GM19324 (cell line): ENCODE measurements at regions not wholly inside any gene's neighbourhood (a gene's known extent, or its start where the extent isn't known, plus 50 kb on each side); places are given as distances from the start of the nearest gene placed in this dataset.
A peak's percentile ranks its signal among the peaks of the same experiment; 100 is the strongest.

ENCODE experiments used
- ATAC-seq: cut with Tn5 transposase; IDR thresholded peaks from one replicate; pipeline ENCODE4 v1.9.1; 2021; ENCODE audit warnings: mild to moderate bottlenecking, moderate library complexity; ENCODE audit not compliant: unreplicated experiment, low FRiP score

- no peak for ATAC-seq
Observed at GRCh38 chr4:41865306-41865980, 69.8 kb upstream of the TMEM33 start.

GRCh38 chr4:41859087-41859486 is 76.1 kb upstream of the TMEM33 start:
- ATAC-seq, result no peak

- ATAC-seq, result no peak
Observed at GRCh38 chr4:41857226-41857641, 78.0 kb upstream of the TMEM33 start.

DNA sequence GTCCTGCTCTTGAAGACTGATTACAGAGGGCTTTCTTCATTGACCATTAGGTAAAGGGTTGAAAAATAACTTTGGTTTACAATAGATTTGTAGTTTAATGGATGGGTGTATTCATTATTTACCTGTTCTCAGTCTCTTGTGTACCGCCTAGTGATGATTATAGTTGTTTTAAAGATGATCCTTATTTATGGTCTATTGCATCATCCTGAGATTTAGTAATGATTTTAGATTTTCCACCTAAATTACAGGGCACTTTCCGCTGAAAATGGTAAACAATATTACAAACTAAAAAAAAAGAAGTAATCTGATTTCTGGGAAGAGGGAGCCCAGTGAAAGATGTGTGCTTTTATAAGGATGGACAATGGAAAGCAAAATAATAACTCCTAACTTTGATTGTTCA is 78.4 kb upstream of the TMEM33 start:
- ATAC-seq, result no peak

- ATAC-seq, result no peak
Observed at GRCh38 chr4:41853973-41854372, 81.3 kb upstream of the TMEM33 start.

DNA sequence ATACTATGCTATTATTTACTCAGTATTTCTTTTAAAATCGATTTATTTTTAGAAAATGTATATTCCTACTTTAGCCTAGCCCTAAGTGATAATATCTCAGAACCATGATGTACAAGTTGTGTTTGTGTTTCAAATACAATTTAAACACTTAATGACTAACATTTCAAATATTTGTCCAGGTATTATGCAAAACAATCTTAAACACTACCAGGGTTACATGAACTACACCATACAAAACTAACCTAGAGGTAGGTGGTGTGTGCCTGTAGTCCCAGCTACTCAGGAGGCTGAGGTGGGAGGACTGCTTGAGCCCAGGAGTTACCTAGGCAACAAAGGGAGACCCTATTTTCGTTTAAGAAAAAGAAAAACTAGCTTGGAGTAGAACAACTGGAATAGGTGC is 83.0 kb upstream of the TMEM33 start:
- no peak for ATAC-seq

GRCh38 chr4:41851621-41852020 is 83.6 kb upstream of the TMEM33 start:
- no peak for ATAC-seq

GRCh38 chr4:41844327-41844726 is 90.9 kb upstream of the TMEM33 start:
- no peak for ATAC-seq

- ATAC-seq, result no peak
Observed at GRCh38 chr4:41839916-41840854, 91.7 kb upstream of the PHOX2B start.

- no peak for ATAC-seq
Observed at GRCh38 chr4:41838590-41838989, 90.1 kb upstream of the PHOX2B start.

- ATAC-seq, result no peak
Observed at GRCh38 chr4:41835321-41835995, 86.9 kb upstream of the PHOX2B start.

DNA sequence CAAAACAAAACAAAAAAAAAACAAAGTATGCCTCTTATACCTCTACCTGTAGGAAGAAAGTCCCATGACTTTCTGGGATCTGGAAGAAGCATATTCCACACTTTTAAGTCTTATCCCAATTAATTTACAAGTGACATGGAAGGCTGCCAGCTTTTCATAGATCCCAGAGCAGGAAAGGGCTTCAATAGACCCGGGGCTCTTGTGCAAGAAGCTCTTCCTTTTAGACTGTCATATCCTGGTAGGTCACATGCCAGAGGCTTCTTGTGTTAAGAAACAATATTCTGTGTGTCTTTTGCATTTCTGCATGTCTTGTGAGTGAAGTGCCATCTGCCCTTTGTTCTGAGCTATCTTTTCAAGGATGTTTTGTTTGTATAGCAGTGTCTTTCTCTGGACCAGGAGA is 84.4 kb upstream of the PHOX2B start:
- ATAC-seq, result no peak

GRCh38 chr4:41822325-41822724 is 73.8 kb upstream of the PHOX2B start:
- ATAC-seq, result no peak

GRCh38 chr4:41820473-41820872 is 71.9 kb upstream of the PHOX2B start:
- peak; percentile 77 for ATAC-seq

GRCh38 chr4:41819621-41820020 is 71.1 kb upstream of the PHOX2B start:
- no peak for ATAC-seq

GRCh38 chr4:41815473-41815872 is 66.9 kb upstream of the PHOX2B start:
- no peak for ATAC-seq

GRCh38 chr4:41814565-41814964 is 66.0 kb upstream of the PHOX2B start:
- ATAC-seq, result no peak

GRCh38 chr4:41806807-41807206 is 58.3 kb upstream of the PHOX2B start:
- no peak for ATAC-seq

GRCh38 chr4:41802590-41802989 is 54.1 kb upstream of the PHOX2B start:
- ATAC-seq, result no peak

GRCh38 chr4:41799126-41799525 is 50.6 kb upstream of the PHOX2B start:
- no peak for ATAC-seq
